ENCODE measurements at regions not wholly inside any gene's neighbourhood (a gene's known extent, or its start where the extent isn't known, plus 50 kb on each side); places are given as distances from the start of the nearest gene placed in this dataset.

- H3K79me2 ChIP-seq (ENCODE audit: low read depth): no peaks in the 10 kb centered on the region
Observed at GRCh38 chr3:35408882-35409281, 230.4 kb upstream of the ARPP21 start.

GRCh38 chr3:35409991-35410390, 229.3 kb upstream of the ARPP21 start:
- no TSS peak for BruUV-seq (replicated peaks)
- Histone ChIP-seq H3F3A (ENCODE audit: insufficient read depth, low read depth) (no peaks in the 10 kb centered on the region), H3K4me3 (no peak overlapping the region), H3K9me2 (ENCODE audit: insufficient read depth) (no peaks in the 10 kb centered on the region), H3K36me3 (ENCODE audit: low read depth) (no peaks in the 10 kb centered on the region), H3K4me1 (replicated peaks; ENCODE audit: insufficient read depth) (no peaks in the 10 kb centered on the region), H3K9me3 (ENCODE audit: insufficient read depth, low read depth) (no peaks in the 10 kb centered on the region), H3K4me2 (no peak overlapping the region), H4K20me1 (ENCODE audit: insufficient read depth) (no peaks in the 10 kb centered on the region), H3K79me2 (ENCODE audit: low read depth) (no peaks in the 10 kb centered on the region), H3K27me3 (ENCODE audit: insufficient read depth, low read depth) (no peaks in the 10 kb centered on the region), H2AFZ (no peak overlapping the region), H3K27ac (no peak overlapping the region)
- DNase-seq: no peak
- intact Hi-C loops (cut with micrococcal nuclease; ENCODE audit: unreplicated experiment): no loop called here
- POLR2A ChIA-PET (ENCODE audit: unreplicated experiment): no interaction called here
- no peak for TF ChIP-seq CTCF (conservative IDR thresholded peaks at IDR 0.05)
- no peak for TF ChIP-seq EZH2 (IDR thresholded peaks at IDR 0.05; ENCODE audit: low read depth)
- CTCF ChIA-PET: no interaction called here

More at GRCh38 chr3:35408882-35409281, 230.4 kb upstream of the ARPP21 start:
- Histone ChIP-seq H3F3A (ENCODE audit: insufficient read depth, low read depth) (no peaks in the 10 kb centered on the region), H3K9me3 (ENCODE audit: insufficient read depth, low read depth) (no peaks in the 10 kb centered on the region), H2AFZ (no peak overlapping the region), H3K36me3 (ENCODE audit: low read depth) (no peaks in the 10 kb centered on the region), H3K4me2 (no peak overlapping the region), H3K4me1 (replicated peaks; ENCODE audit: insufficient read depth) (no peaks in the 10 kb centered on the region), H3K27me3 (ENCODE audit: insufficient read depth, low read depth) (no peaks in the 10 kb centered on the region), H3K27ac (no peak overlapping the region), H3K9me2 (ENCODE audit: insufficient read depth) (no peaks in the 10 kb centered on the region), H4K20me1 (ENCODE audit: insufficient read depth) (no peaks in the 10 kb centered on the region), H3K4me3 (no peak overlapping the region)
- CTCF ChIA-PET: no interaction called here
- POLR2A ChIA-PET (ENCODE audit: unreplicated experiment): no interaction called here
- intact Hi-C loops (cut with micrococcal nuclease; ENCODE audit: unreplicated experiment): no loop called here
- no TSS peak for BruUV-seq (replicated peaks)
- DNase-seq: no peak
- TF ChIP-seq CTCF (conservative IDR thresholded peaks at IDR 0.05) (no peak), EZH2 (IDR thresholded peaks at IDR 0.05; ENCODE audit: low read depth) (no peak)

GRCh38 chr3:35413483-35413882, 225.8 kb upstream of the ARPP21 start:
- no TSS peak for BruUV-seq (replicated peaks)
- Histone ChIP-seq H3K9me2 (ENCODE audit: insufficient read depth) (no peaks in the 10 kb centered on the region), H3K4me3 (no peak overlapping the region), H3K9me3 (ENCODE audit: insufficient read depth, low read depth) (no peaks in the 10 kb centered on the region), H3K4me2 (no peak overlapping the region), H3F3A (ENCODE audit: insufficient read depth, low read depth) (no peaks in the 10 kb centered on the region), H3K36me3 (ENCODE audit: low read depth) (no peaks in the 10 kb centered on the region), H3K27ac (no peak overlapping the region), H3K4me1 (replicated peaks; ENCODE audit: insufficient read depth) (no peaks in the 10 kb centered on the region), H4K20me1 (ENCODE audit: insufficient read depth) (no peaks in the 10 kb centered on the region), H2AFZ (no peak overlapping the region), H3K79me2 (ENCODE audit: low read depth) (no peaks in the 10 kb centered on the region), H3K27me3 (ENCODE audit: insufficient read depth, low read depth) (no peaks in the 10 kb centered on the region)
- CTCF ChIA-PET: no interaction called here
- intact Hi-C loops (cut with micrococcal nuclease; ENCODE audit: unreplicated experiment): no loop called here
- POLR2A ChIA-PET (ENCODE audit: unreplicated experiment): no interaction called here
- TF ChIP-seq EZH2 (IDR thresholded peaks at IDR 0.05; ENCODE audit: low read depth) (no peak), CTCF (conservative IDR thresholded peaks at IDR 0.05) (no peak)
- no peak for DNase-seq
